NCI-H226 (cell line): ENCODE measurements at regions not wholly inside any gene's neighbourhood (a gene's known extent, or its start where the extent isn't known, plus 50 kb on each side); places are given as distances from the start of the nearest gene placed in this dataset.

Source experiments
- DNase-seq: peaks from one replicate; pipeline ENCODE4 v3.0.0-alpha.2; 2015

DNA sequence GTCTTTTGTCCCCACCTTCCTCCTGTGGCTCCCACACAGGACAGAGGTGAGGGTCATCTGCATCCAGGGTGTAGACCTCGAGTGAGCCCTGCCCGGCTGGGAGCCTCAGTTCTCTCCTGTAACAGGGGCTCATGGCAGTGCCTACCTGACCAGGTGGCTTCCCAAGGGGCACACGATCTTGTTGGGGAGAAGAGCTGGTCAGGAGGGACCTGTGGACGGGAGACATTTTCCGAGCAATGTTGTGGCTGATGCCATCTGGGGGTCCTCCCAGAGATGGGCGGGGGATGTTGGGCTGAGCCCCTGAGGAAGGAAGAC is 51.9 kb downstream of the CEBPB start:
- no peak for DNase-seq

DNA sequence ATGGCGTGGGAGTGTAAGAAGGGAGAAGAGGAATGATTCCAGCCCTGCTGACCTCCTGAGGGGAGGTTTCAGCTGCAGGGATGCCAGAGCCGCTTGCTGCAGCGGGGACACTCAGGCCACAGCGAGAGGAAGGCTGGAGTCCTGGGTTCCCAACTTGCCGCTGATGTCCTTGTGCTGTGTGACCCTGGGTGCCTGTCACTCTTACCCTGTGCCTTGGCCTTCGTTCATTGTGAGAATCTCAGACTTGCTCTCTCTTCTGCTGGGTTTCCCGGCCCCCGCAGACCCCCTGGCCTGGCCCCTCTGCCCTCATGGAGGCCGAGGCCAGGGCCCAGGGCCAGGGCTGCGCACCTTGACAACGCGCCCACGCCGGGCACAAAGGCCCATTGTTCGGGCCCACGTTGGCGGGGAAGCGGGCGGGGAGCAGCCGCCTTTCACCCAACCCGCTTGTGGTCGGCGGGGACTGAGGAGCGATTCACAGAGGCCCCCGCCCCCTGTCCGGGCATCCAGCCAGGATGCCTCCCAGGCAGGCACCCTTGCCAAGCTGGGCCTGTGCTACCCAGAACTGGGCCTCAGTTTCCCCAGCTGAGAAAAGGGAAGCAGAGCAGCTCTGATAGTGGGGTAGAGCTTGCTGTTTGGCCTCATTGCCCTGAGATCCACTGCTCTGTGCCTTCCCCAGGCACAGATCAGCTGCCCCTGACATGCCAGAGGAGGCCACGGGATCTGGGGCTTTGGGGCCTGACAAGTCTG is 52.4 kb downstream of the CEBPB start:
- DNase-seq, result no peak

DNA sequence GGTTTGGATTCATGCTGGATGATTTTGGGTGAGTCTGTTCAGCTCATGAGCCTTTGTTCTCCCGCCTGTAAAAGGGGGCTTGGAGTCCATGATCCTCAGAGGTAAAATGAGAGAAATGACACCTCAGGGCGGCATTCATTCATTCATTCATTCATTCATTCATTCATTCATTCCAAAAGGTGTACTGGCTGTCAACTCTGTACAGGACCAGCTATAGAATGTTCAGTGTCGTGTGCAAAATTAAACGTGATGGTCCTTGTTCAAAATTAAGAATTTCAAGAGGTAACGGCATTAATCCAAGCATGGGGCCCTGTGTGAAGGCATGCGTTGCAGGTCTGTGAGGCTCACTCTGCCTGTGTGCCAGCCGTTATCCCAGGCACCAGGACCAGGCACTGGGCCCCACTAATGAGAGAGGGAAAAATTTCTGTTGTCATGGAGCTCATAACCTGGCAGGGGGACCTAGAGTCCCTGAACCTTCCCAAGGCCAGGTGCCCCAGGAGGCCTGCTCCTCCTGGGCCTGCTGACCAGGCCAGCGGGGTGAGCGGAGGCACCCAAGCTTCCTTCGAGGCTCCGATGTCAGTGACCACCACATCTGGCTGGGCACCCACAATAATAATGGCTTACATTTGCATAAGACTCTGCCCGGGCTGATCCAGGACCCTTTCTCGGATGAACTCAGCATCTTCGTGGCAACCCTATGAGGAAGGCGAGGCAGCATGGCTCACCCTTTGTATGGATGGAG is 53.2 kb downstream of the CEBPB start:
- DNase-seq, result no peak

DNA sequence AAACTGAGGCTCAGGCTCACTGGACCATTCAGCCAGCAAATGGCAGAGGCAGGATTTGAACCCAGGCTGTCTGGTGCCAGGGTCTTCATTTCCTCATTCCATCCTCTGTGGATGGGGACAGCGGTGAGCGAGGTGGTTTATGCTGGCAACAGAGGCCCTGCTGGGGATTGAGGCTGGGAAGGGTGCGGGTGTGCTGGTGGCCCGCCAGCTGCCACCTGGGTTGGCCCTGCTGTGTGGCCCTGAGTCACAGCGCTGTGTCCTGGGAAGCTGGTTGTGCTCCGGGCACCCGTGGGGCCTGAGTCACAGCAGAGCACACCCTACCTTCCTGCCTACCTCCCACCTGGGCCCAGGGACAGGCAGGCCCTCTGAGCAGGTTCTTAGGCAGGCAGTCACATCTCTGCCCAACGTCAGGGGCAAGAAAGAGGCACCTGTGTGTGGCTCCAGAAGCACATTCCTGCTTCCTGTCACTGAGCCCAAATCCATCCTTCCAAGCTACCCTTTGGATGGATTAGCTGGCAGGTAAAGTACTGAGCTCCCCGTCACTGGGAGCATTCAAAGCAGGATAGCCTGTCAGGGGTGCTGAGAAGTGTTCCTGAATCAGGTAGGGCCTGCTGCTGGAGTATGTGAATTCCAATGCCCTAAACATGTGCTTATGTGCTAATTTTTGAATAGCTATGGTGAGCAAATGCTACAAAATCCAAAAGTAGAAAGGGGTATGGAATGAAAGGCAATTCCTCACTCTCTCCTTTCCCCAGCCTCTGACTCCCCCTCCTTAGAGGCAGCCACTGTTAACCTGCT is 53.9 kb downstream of the CEBPB start:
- no peak for DNase-seq

DNA sequence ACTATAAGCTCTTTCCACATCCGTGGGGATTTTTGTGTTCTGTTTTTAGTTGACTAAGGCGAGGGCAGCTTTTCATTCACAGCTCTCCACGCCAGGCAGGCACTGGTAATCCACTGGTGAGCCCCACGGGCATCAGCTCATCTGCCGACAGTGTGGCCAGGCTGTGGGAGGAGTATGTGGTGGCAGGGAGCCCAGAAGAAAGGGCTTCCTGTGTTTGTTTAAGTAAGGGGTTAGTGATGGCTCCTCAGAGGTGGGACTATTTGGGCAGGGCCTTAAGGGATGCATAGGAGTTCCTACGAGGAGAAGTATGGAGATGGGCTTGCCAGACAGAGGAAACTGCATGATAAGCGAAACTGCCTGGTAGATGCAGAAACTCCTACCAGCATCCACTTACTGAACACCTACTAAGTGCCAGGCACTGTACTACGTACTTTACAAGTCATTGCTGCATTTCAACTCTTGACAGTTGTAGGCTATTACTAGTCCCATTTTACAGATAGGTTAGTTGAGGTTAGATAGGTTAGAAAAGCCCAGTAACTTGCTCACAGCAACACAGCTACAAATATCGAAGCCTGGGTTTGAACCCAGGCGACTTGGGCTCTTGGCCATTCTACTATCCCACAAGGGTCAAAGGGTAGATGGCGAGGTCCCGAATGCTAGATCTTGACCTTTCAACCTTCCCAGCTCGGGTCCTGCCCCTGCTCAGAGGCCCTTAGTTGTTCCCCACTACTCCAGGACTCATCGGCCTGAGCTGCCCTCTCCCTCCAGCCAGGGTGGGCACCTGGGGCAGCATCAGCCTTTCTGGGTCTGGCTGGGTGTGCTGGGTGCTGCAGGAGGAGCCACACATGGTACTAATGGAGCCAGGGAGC is 55.1 kb downstream of the CEBPB start:
- DNase-seq, result peak; percentile 77

DNA sequence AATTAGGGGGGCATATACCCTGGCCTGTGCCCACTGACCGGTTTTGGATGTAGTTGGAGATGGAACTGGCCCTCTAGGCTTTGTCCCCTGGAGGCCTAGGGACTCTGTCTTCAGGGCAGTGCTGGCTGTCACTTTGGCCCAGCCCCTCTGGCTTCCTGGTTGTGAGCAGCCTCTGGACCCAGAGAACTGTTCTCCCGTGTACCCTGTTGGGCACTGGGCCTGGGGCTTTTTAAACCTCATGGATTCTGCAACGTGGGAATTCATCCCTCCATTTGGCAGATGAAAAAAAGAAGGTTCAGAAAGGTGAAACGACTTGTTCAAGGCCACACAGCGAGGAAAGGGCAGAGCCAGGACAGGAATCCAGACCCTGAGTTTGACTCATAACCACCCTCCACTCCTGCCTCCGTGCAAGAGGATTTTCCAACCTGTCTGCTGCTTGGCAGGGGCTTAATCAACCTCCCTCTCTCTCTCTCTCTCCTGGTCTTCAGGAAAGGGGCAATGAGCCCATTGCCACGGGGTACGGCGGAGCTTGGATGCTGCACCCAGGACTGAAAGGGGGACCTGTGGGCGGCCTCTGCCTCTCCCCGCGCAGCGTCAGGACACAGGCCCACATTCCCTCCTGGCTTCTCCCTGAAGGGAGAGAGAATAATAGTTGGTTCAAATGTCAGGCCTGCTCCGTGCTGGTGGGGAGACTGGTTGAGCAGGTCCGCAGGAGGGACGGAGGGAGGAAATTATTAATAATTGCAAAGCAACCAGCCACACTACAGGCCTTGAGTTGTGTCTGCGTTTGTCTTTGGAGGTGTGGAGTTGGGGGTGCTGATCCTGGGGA is 56.0 kb downstream of the CEBPB start:
- DNase-seq, result no peak

DNA sequence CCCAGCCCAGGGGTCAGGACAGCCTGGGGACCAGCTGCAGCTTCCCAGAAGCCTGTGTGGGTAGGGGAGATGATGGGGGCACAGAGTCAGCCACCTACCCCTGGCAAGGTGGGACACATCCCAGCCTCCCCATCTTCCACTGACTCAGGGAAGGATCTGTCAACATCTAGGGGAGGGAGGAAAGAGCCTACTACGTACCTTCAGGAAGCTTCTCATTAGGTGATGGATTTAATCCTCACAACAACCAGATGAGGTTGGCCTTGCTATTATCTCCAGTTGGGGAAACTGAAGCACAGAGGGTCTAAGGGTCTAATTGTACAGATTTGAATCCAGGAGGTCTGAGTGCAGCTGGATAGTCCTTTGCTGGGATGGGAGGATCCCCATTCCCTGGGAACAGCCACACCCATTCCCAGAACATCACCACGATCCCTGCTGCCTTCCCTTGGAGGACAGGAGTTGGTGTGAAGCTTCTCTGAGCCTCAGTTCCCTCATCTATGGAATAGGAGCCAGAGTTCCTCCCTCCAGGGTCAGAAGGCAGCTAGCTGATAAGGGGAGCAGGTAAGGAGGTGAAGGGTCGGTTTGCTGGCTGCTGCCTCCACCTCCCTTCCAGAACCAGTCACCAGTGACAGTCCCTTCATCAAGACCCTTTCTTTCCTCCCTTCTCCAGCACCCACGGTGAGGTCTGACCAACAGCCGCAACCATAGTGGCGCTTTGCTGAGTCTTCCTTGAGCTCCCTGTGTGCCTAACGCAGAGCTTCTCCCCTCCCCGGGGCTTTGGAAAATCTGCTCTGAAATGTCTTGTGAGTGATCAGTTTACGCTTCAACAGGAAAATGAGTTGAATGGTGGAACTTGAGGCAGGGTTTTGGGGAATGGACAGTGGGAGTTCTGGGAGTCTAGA is 56.8 kb downstream of the CEBPB start:
- no peak for DNase-seq

DNA sequence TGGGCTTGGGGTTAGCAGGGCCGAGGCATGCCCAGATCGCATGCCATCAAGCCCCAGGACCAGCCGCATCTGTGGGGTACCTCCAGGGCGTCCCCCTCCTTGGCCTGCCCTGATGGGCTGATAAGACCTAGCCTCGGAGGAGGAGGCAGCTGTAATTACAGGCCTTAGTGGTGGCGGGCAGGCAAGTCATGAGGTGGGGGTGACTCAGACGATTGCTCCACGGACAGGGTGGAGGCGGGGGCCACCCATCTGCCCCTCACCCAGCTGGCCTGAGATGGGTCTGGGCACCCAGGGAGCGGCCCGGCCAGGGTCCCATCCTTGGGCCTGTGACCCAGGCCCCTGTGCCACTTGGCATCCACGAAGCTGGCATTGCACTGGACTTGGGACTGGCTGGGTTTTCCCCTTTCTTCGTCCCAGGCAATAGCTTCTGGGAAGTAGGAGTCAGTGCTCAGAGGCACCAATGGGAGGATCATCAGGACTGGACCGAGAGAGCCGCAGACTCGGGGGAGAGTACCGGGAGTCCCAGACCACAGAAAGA is 57.5 kb downstream of the CEBPB start:
- peak; percentile 74 for DNase-seq

DNA sequence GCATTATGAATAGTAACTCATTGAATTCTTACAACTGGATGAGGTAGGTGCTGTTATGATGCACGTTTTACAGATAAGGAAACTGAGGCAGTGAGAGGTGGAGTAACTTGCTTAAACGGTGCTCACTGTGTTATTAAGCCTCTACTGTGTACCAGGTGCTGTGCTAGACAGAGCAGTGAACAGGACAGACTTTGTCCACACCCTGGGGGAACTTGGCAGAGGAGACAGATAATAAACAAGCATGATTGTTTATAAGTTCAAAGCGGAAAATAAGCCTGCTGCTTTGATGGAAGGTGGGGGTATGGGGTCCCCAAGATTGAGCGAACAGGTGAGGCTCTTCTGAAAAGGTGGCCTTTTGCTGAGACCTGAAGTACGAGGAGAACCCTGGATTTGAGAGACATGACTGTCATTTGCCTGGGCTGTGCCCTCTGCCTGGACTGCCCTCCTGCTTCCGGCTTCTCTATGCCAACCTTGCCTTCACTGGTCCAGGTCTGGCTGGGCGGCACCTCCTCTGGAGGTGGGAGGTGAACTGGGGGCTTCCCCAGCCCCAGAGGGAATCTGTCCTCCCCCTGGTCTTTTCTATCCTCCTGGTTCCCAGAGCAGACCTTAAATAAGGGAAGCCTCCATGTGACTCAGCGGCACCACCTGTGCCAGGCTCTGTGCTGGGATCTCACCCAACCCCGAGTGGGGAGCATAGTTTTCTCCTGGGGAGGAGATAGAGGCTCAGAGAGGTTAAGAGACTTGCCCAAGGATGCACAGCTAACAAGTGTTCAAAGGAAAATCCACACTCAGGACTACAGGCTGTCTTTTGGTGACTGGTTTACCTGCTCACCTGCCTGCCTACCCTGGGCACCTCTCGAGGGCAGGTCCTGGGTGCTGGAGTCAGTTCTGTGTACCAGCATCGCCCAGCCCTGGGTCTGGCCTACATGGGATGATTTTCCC is 59.1 kb downstream of the CEBPB start:
- DNase-seq, result peak; percentile 27

DNA sequence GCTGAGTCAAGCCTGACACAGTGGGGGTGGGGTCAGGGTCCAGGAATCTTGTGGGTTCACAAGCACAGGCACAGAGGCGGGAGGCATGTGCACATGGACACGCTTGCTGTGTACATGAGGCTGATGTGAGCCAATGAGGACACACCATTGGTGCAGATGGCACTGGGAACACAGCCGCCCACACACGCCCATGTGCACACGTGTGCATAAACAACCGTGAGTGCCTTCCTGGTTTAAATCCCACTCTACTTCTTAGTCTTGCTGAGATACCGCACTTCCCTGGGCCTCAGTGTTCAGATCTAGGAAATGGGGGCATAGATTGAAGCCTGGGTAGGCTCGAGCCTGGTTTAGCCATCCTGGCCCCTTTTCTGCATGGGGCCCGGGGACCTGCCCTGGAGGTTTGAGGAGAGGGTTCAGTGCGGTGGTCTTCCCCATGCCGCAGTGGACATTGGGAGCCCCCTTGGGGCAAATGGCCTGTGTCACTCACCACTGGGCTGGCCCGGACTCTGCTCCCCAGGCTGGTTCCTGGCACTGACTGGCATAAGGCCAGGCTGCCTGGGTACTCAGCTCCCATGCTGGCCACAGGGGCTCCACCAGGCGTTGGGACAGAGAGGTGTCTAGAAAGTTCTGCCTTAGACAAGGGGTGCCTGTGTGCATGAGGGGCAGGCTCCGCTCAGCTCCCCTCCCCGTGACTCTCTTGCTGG is 60.2 kb downstream of the CEBPB start:
- no peak for DNase-seq

DNA sequence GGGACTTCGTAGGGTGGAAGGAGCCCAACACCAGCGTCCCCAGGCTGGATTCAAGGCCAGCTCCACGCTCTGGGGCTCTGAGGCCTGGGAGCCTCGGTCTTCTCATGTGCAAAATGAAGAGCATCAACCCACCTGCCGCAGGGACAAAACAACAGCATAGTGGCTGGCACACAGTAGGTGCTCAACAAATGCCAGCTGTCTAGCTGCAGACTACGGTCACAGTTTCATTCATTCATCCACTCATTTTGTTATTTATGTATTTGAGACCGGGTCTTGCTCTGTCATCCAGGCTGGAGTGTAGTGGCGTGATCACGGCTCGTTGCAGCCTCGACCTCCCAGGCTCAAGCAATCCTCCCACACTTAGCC is 60.7 kb downstream of the CEBPB start:
- DNase-seq, result no peak

DNA sequence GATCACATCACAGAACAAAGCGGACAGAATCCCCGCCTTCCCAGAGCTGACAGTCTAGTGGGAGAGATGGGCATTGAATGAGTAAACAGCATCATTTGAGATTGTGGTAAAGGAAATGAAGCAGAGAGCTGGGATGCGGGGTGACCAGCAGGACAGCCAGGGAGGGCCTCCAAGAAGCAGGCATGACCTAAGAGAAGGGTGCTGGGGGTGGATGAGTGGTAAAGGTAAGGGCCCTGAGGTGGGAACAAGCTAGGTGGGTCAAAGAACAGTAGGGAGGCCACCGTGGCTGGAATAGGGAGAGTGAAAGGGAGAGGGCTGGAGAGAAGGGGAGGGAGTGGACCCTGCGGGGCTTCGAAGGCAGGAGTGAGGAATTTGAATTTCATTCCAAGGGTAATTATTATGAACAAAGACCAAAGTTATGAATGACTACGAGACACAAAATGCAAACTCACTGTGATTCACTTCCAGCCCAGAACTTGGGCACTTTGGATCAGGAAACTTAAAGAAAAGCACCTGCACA is 61.4 kb downstream of the CEBPB start:
- DNase-seq, result peak; percentile 59

DNA sequence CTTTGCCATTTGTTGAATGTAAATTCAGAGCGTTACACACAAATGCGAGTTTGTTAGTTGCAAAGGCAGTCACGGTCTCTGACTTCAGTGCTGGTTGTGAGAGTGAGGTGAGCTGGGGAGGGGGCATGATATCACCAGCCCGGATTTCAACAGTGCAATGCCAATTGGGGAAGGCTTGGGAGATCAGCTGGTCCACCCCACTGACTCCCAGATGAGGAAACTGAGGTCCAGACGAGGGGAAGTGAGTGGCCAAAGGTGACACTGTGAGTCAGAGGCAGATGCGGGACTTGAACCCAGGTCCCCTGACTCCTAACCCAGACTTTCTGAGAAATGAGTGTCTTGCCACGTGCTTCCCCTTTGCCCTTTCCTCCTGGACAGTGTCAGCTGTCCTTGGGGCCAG is 62.1 kb downstream of the CEBPB start:
- no peak for DNase-seq

DNA sequence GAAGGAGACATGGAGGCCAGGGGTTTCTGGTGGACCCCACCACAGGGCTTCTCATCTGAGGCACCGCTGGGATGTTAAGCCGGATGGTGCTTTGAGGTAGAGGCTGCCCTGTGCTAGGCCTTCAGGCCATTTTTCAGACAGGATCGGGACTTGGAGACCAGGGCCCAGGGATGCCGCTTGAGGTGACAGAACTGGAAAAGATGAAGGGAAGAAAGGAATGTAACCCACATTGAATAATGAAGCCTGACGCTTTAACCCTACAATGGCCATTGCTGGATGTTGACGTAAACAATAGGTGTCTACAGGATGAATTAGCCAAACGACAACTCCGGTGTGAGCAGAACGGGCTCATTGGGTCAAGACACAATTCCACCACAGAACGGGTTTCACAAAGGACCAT is 62.5 kb downstream of the CEBPB start:
- DNase-seq, result no peak

DNA sequence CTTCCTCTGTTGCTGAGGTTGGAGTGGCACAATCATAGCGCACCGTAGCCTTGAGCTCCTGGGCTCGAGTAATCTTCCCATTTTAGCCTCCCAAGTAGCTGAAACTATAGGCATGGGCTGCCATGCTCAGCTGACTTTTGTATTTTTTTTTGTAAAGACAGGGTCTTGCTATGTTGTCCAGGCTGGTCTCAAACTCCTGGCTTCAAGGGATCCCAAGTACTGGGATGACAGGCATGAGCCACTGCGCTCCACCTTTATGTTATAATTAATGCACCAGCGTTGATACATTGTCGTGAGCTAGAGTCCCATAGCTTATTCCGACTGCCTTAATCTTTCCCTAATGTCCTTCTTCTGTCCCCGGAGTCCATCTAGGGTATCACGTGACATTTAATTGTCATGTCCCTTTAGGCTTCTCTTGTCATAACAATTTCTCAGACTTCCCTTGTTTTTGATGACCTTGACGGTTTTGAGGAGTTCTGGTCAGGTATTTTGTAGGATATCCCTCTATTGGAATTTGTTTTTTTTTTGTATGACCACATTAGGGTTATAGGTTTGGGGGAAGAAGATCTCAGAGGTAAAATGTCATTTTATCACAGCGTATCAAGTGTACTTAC is 63.9 kb downstream of the CEBPB start:
- DNase-seq, result no peak

DNA sequence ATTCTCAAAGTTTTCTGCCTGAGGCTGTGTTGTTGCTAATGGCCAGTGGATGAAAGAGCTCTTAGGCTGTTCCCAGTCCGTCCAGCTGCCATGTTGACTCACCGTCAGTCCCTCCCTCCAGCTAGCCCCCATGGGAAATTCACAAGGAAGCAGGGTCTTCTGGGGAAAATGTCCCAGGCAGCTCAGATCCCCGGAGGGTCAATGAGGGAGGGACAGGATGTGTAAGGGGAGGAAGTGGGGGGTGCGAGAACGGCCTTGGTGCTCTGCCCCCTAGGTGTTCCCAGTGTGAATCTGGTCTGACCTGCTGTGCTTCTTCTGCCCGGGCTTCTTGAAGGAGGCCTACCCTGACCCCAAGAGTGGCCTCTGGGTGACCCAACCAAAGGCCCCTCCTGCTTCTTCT is 65.9 kb downstream of the CEBPB start:
- no peak for DNase-seq

DNA sequence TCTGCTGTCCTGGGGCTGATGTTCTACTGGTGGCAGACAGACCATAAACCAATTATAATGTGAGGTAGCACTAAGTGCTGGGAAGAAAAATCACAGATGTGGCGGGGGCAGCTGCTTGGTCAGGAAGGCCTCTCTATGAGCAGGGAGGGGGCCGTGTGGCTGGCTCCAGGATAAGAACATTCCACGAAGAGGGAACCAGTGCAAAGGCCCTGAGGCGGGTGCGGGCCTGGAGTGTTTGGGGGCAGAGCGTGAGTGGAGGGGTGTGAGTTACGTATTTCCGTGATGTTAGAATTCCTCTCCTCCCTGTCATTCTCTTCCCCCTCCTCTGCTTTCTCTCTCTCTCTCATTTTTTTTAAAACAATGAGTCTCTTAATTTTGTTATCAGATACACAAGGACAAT is 67.2 kb downstream of the CEBPB start:
- no peak for DNase-seq

DNA sequence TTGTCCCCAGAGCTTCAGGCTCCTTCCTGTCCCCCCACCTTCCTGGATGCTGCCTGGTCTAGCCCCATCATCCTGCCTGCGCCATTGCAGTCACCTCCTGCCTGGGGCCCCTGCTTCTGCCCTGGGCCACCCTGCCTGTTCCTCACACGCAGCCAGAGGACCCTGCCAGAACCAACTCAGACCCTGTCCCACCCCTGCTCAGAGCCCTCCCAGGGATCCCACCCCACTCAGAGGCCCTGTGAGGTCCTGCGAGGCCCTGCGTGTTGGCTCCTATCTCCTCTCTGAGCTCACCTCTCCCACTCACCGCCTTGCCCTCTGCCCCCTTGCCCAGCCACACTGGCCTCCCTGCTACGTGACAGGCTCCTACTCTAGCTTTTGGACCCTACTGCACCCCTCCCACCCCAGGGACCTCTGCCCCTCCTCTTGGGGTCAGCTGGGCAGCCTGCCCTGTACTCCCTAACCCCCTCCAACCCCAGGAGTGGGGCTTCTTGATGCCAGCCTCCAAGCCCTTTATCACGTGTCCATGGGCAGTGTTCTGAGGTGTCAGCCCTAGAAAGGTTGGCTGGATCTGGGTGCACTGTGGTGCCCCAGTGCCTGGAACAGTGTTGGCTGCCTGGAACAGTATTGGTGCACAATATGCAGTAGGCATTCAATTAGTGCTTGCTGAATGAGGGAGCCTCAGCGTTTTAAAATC is 68.3 kb downstream of the CEBPB start:
- DNase-seq, result no peak
